CD4-positive, alpha-beta T cell treated with Interferon alpha-2 for 1 hour (primary cell): ENCODE measurements at regions not wholly inside any gene's neighbourhood (a gene's known extent, or its start where the extent isn't known, plus 50 kb on each side); places are given as distances from the start of the nearest gene placed in this dataset.
A peak's percentile ranks its signal among the peaks of the same experiment; 100 is the strongest.

Experiments
- DNase-seq, 2 donors: peaks; one replicate each; pipeline ENCODE4 v3.0.0-alpha.2; 2020 to 2022

DNA sequence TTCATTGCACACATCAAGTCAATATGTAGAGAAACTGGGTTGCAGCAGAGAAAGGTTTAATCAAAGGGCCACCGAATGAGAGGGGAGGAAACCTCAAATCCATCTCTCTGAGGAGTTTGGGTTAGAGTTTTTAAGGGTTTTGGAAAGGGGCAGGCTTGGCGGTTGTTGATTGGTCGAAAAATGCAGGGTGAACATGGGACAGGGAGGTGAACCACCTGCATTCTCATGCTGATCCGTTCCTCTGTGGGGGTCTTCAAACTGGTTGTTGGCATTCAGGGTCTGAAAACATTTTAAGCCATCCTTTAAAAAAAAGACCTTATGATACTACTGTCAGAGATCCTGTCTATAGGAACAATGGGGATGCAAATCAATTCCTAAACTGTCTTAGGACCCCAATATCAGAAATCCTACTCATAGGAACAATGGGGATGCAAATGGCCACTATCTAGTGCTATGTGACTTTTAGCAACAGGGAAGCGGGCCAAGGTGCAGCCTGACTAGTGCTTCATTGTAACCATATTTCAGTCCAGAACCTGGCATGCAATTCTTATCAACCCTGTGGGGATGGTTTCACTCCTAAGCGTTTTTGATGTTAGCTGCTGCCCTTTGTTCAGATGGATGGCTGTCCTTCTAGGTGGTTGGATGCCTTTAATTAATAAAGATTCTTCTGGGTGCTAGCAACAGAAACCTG, 120.1 kb upstream of the MGAT5 start:
- DNase-seq = no peak

DNA sequence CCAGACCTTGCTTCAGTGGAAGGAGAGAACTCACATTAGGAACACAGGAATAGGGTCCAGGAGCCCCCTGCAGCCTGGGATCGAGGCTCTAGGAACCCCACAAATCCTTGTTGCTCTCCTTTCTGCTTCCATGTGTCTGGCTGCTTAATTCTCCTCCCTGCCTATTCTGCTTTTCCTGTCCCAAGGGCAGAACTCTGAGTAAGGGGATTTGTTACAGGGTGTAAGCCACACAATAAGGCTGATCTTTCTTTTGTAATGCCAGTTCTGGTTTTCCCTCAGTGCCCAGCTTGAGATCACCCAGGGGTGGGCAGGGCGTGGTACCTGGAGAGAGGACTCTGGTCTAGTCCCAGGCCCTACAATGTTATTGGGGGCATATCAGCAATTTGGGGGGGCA, 119.6 kb upstream of the MGAT5 start:
- DNase-seq = no peak

DNA sequence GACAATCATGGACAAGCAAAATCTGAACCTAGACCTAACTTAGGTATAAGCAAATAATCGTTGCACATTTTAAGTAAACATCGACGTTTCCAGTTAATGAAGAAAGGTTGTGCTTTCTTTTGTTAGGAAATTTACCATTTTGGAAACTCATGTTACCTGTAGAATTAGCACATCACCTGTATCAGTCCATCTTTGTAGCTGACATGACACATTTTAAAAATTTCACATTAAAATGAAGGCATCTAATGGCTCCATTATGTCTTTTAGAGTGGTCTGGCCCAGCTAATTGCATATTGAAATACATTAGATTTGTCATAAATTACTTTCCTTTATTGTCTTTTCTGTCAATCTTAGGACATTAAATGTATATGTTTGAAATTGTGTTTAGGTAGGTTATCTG, 119.0 kb upstream of the MGAT5 start:
- no peak for DNase-seq

DNA sequence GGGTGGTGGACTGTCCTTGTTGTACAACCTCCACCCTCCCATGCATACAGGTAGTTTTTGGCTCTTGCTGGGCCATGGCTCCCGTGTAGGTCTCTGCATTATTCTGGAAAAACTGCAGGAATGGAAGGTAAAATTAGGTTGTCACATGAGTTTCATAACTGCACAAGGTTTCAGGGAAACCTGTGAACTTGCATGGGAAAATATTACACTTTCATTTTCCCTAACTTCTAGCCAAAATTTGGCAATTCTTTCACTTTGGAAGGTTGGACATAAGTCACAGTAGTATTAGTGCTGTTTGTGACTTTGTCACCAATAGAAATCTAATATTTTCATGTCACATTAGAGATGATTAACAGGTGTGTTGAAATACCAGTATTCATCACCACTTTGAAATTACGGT, 118.1 kb upstream of the MGAT5 start:
- no peak for DNase-seq

DNA sequence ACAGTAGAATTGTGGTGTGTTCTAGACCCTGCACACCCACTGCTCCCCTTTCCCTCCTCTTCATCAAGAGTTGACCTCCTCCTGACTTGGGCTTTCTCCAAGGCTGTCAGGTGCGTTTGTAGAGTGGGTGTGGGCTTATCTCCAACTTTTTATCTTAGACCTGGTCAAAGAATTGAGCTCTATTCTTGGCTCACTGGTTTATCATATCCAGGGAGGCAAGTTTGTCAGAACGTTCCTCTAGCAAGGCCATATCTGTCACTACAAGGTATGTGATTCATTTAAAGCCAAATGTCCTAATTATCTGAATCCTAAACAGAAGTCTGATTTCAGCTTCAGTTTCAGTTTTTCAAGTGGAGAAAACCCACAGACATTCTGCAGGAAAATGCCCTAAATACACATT, 117.1 kb upstream of the MGAT5 start:
- no peak for DNase-seq

DNA sequence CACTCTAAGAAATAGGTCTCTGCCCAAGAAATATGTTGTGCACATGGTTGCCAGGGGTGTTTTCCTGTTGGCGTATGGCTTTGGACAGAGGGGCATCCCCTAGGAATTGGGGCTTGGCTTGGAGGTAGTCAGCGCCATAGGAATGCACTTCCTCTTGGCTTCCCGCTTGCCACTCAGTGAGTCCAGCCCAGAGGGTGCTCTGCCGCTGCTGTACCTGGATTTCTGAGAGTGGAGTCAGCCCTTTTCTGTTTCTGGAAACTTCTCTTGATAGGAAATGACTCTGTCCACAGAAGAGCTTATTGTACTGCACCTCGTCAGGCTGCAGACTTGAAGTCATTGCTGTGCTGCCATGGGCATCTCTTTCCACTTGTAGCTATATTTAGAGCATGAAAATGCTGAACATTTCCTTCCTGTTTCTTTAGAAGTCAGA, 116.7 kb upstream of the MGAT5 start:
- peak in 1 of 2 donors; percentile 12 for DNase-seq

DNA sequence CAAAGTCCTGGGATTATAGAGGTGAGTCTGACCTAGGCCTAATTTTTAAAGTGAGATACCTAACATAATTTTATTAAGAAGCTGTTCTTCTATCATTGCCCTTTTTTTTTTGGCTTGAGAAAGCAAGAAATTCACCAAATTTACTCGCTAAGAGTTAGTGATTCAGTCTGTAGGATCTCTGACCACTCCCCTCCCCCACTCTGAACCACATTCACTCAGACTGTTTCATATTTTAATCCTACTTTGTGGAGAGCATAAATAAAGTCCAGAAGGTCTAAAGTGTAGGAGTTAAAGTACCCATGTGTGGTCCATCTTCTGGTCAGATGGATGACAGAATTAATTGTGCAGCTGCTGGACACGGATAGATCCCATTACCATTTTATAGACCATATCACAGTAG, 115.8 kb upstream of the MGAT5 start:
- DNase-seq = no peak

DNA sequence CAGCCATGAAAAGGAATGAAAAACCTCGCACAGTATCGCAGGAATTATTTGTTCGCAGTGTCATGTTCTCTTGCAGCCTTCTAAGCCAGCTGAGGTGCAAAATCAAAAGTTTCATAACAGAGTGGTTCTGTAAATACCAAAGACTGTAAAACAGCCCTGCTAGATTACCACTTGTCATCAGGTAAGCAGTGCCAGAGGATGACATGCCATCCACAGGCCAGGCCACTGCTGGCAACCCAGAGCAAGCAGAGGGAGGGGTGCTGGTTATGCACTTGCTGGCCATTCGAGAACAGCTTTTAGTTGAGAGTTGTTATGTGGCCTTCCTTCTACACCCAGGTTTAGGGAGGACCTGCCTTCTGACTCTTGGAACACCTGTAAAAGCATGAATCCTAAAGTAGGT, 114.3 kb upstream of the MGAT5 start:
- no peak for DNase-seq

DNA sequence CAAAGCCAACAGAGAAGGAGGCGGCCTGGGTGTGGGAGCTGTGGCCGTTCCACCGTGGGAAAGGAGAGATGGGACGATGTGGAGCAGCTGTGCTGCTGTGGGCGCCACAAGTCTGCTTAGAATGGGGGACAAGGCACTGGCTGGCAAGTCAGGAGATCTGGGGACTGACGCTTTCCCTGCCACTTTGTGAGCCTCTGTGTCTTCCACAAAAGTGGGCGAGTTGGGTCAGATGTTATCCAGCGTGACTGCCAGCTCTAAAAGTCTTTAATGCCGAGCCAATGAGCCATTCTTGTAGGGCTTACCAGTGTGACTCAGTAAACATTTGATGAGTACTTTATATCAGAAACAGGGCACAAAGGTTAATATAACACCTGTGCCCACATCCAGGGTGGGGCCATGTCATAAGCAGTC, 113.6 kb upstream of the MGAT5 start:
- DNase-seq = no peak

DNA sequence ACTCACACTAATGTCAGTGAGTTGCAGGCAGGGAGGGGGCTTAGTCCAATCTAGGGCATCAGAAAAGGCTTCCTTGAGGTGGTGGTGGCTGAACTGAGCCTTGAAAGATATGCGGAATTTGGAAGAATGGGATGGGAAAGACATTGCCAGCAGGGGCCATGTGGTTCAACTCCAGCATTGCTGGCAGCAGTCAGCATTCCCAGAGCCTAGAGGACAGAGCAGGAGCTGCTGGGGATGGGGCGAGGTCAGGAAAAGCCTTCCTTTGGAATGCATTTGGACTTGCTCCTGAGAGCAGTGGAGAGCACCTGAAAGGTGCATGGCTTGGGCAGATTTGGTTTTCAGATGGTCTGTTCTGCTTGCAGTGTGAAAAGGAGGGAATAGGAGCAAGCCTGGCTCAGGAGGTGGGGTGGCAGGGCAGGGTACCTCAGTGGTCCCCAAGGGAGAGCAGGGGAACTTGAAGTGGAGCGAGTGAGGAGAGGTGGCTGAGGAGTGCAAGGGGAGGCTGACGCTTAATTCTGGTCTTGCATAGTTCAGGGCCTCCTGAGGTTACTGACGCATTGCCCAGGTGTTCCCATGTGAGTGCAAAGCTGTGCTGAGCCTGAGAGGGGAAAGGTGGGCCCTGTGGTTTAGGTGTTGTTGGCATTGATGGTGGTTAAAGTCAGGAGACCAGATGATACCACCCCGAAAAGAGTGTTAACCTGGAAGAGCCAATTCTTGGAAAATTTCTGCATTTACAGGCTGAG, 112.1 kb upstream of the MGAT5 start:
- DNase-seq = no peak

DNA sequence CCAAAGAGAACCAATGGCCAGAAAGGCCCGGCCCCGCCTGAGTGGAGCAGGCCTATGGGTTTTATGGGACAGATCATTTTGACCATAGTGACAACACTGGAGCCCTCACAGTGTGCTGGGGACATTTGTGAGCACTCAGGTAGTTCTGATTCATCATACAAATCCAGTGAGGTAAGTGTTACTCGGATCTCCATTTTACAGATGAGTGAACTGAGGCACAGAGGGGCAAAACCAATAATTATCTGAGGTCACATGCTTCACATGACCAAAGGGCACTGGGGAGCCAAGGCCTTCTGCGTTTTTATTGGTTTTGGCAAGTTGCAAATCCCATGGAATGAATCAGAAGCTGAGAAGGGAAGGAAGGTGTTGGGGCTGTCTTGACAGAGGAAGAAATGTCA, 111.5 kb upstream of the MGAT5 start:
- DNase-seq = no peak

DNA sequence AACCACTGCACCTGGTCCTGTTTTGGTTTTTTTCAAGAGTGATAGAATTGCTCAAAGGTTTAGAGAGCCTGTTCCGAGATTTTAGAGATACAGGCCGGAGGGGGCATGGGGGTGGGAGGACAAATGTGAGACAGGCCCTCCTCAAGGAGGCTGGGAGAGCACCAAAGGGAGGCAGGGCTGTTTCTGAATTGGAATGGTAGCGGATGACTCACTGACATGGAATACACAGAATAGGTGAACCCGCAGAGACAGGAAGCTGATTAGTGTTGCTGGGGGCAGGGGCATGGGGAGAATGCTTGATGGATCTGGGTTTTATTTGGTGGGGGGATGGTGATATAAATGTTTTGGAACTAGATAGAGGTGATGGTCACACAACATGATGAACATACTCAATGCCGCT, 111.0 kb upstream of the MGAT5 start:
- DNase-seq = no peak

DNA sequence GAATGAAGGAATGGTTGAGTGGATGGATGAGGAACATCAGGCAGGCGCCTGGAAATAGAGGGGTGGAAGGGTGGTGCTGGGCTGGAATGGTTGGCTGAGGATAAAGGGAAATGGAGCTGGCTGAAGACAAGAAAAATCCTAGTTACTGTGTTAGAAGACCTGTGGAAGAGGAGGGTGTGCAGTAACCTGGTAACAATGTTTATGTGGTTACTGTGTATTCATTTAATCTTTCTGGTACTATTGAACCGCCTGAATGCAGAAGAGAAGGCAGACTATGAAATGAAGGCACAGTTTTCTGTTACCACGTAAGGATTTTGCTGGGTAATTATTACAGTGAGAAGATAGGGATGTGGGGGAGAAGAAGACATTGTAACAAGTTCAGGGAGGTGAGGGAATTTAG, 110.3 kb upstream of the MGAT5 start:
- DNase-seq = no peak

DNA sequence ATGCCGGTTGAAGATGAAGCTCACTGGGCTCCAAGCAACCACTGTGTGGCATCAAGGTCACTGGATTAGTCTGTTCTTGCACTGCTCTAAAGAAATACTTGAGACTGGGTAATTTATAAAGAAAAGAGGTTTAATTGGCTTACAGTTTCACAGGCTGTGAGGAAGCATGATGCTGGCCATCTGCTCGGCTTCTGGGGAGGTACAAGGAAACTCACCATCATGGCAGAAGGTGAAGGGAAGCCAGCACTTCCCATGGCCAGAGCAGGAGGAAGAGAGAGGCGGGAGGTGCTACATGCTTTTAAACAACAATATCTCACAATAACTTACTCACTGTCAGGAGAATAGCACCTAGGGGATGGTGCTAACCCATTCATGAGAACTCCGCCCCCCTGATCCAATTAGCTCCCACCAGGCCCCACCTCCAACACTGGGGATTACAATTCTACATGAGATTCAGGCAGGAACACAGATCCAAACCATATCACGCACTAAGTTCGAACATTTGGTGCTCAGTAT, 109.7 kb upstream of the MGAT5 start:
- no peak for DNase-seq

DNA sequence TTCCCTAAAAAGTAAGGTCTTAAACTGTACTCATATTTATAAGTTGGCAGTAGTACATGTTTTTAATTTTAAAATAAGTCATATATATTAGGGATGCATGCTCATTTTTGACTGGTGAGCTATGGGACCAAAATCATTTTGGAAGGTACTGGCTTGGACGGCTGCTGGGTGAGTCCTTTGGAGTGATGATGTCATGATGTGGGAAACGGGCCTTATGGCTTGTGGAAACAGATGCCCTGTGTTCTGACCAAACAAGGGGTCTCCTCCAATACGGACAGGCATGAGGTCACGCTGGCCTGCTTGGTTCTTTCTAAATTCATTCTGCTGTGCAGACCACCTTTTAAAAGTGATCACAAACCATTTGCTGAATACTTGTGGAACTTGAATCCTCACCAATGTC, 109.2 kb upstream of the MGAT5 start:
- DNase-seq = no peak

DNA sequence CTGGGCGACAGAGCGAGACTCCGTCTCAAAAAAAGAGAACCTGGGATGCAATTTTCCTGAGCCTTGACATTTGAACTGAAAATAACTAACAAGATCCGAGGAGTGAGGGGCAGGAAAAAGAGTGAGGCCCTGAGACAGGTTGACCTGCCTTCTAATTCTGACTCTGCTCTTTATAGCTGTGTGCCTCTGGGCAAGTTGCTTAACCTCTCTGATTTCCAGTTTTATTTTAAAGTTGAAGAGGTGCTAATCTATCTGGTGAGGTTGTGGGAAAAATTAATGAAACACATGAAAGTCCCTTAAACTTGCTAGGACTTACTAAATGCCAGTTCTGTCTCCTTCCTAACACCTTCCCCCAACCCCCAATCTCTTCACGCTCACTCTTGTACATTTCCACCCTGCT, 108.4 kb upstream of the MGAT5 start:
- no peak for DNase-seq

DNA sequence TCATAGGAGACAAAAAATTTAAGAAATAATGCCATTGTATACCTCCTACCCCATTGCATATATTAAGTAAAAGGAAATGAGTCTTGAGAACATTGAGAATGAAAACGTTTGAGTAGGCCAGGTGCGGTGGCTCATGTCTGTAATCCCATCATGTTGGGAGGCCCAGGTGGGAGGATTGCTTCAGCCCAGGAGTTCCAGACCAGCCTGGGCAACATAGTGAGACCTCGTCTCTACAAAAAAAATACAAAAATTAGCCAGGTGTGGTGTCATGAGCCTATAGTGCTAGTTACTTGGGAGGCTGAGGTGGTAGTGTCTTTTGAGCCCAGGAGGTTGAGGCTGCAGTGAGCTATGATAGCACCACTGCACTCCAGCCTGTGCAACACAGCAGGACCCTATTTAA, 107.7 kb upstream of the MGAT5 start:
- DNase-seq = no peak

DNA sequence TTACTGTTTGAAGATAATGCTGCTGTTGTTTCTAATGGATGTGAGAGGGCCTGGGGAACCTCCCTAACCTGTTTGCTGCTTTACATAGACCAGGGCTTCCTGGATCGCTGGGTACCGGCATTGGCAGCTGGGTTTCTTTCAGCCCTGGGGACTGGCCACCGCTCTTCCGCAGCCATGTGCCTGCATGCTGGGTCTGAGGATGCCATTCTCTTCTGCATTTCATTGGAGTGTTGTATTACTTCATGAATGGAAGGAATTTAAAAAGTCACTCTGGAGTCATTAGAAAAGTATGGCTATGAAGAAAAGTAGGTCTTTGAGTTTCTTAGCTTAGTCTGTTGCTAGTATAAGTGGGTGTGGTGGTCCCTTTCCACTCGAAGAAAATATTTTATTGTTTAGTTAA, 107.3 kb upstream of the MGAT5 start:
- DNase-seq = no peak

DNA sequence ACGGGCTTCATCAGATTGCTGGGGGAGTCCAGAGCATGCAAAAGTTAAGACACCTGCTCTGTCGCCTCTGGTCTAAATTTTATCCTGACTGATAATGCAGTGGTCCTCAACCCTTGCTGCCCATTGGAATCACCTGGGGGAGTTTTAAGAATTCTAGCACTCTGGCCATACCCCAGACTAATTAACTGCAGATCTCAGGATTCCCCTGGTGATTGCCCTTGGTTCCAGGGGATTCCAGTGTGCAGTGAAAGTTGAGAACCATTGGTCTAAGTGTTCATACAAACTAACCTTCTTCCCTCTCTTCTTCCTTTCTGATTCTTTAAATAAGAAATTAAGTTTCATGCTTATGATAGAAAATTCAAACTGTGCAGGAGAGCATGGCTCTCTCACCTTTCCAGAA, 105.7 kb upstream of the MGAT5 start:
- DNase-seq = no peak

DNA sequence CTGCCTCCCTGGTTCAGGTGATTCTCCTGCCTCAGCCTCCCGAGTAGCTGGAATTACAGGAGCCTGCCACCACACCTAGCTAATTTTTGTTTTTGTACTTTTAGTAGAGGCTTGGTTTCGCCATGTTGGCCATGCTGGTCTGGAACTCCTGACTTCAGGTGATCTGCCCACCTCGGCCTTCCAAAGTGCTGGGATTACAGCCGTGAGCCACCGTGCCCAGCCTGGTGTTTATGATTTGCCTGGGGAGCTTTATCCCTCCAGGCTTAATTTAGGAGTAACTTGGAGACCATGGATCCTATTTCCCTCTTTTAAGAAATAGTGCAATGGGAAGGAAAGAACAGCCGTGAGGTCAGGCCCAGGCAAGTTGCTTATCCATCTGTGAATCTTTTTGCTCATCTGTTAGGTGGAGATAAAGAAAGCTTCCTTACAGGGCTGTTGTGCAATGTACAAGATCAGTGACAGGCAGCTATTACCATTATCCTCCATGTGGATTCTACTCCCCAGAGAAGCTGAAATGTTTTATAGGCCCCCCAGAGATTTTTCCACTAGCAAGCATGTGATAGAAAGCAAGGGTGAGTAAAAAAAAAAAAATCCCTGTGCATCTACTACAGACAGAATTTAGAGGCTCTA, 104.9 kb upstream of the MGAT5 start:
- DNase-seq = no peak

DNA sequence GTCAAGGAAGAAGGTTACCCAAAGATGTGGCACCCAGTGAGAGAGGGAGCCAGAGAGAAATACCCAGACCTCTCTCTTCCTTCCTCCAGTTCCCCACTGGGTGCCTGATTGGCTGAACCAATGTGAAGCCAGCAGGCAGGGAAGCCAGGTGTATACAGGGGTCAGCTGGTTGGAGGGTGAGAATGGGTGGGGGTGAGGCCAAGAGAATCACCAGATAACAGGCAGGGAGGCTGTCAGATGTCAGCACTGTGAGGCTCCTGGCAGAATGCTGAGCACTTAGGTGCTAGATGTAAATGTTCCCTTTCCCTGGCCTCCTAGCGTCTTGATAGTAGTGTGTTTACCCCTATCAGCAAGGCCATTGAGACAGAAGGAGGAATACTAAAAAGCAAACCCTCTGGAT, 104.0 kb upstream of the MGAT5 start:
- DNase-seq = no peak

DNA sequence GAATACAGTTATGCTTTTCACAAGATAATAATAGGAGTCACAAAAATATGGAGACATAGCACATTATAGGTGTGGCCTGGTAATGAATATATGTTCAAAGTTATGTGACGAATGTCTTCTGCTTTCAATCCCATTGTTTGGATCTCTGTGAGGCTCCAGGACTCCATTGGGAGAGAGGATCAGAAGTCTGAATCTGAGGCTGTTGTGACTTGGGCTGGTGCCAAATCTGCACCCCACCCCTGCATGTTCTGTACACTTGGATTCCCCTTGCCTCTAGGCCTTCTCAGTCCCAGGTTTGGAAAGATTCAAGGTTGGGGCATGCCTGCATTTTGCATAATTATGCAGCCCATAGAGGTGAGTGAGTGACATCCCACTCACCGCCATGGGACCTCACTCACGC, 103.1 kb upstream of the MGAT5 start:
- DNase-seq = no peak

DNA sequence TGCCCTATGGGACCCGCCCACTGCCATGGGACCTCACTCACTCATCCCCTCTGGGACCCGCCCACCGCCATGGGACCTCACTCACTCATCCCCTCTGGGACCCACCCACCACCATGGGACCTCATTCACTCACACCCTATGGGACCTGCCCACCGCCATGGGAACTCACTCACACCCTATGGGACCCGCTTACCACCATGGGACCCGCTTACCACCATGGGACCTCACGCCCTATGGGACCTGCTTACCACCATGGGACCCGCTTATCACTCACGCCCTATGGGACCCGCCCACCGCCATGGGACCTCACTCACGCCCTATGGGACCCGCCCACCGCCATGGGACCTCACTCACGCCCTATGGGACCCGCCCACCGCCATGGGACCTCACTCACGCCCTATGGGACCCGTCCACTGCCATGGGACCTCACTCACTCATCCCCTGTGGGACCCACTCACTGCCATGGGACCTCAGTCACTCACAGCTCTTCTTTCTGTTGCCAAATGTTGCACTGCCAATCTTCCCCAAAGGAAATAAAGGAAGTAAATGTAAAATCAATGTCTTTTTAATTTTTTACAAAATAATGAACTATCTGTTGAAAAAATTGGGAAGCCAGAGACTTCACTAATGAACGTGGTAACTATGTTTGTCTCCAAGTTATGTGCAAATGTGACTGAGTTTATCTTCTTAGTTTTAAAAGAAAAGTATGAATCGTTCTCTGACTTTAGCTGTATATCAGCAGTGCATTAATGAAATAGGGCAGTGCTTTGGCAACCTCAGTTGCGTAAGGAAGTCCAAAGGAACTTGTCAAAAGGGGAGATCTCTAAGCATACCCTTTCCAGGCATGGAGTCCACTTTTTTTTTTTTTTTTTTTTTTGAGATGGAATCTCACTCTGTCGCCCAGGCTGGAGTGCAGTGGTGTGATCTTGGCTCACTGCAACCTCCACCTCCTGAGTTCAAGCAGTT, 101.5 kb upstream of the MGAT5 start:
- no peak for DNase-seq
